IMR-90 (cell line): ENCODE measurements at regions not wholly inside any gene's neighbourhood (a gene's known extent, or its start where the extent isn't known, plus 50 kb on each side); places are given as distances from the start of the nearest gene placed in this dataset.

Experiments
- ATAC-seq: fragments of 200-7000 bp; cut with Tn5 transposase; 2 replicates; pipeline ENCODE4 v1.9.1; 2020; ENCODE audit warnings: low read depth, mild to moderate bottlenecking, moderate library complexity
- BruUV-seq: library from RNA; stranded (reverse); fragments of 400-500 nt; replicated peaks from 2 replicates; lab custom pipeline; 2021; lab: Mats Ljungman, UMichigan
- CTCF ChIA-PET: fragments of 300-600 bp; formaldehyde crosslinking; extraction: SDS; loops from one replicate; lab custom pipeline; 2021; ENCODE audit warnings: antibody characterized with exemption; lab: Yijun Ruan, JAX
- POLR2A ChIA-PET: fragments of 300-600 bp; sonication (Branson Sonifier 250); formaldehyde crosslinking; loops from one replicate; lab custom pipeline; 2022; ENCODE audit warnings: antibody characterized with exemption; ENCODE audit not compliant: unreplicated experiment; lab: Charles Lee
- DNase-seq: peaks from one replicate; pipeline ENCODE4 v3.0.0; 2013
- H2AFZ ChIP-seq: replicated peaks from 2 replicates; pipeline ENCODE3; 2013; ENCODE audit warnings: low read length, mild to moderate bottlenecking; ENCODE audit not compliant: poor library complexity
- H2AK5ac ChIP-seq: 2 replicates; pipeline ENCODE4 v1.6.1; 2013; ENCODE audit warnings: low read depth, low read length, inconsistent platforms
- H2AK9ac ChIP-seq: replicated peaks from 2 replicates; pipeline ENCODE3; 2013; ENCODE audit warnings: mild to moderate bottlenecking, low read depth, low read length, moderate library complexity; ENCODE audit not compliant: poor library complexity
- H2BK120ac ChIP-seq: 2 replicates; pipeline ENCODE4 v1.6.1; 2013; ENCODE audit warnings: low read depth, low read length, inconsistent platforms
- H2BK15ac ChIP-seq: 3 replicates; pipeline ENCODE4 v1.6.1; 2013; ENCODE audit warnings: low read depth, low read length, inconsistent platforms
- H2BK20ac ChIP-seq: 2 replicates; pipeline ENCODE4 v1.6.1; 2013; ENCODE audit warnings: low read depth, mild to moderate bottlenecking, inconsistent platforms, low read length, moderate library complexity
- H2BK5ac ChIP-seq: 2 replicates; pipeline ENCODE4 v1.6.1; 2013; ENCODE audit warnings: mild to moderate bottlenecking, low read depth, low read length, inconsistent platforms; ENCODE audit not compliant: poor library complexity, severe bottlenecking
- H3K14ac ChIP-seq: replicated peaks from 2 replicates; pipeline ENCODE4 v1.6.1; 2013; ENCODE audit warnings: low read depth, low read length, inconsistent platforms
- H3K18ac ChIP-seq: 2 replicates; pipeline ENCODE4 v1.6.1; 2013; ENCODE audit warnings: low read depth, low read length, control low read depth
- H3K23ac ChIP-seq: 2 replicates; pipeline ENCODE4 v1.6.1; 2013; ENCODE audit warnings: low read depth, low read length, inconsistent platforms
- H3K27ac ChIP-seq: 2 replicates; pipeline ENCODE4 v1.5.1; 2013; ENCODE audit warnings: mild to moderate bottlenecking, control low read depth, low read length; ENCODE audit not compliant: insufficient read depth
- H3K27me3 ChIP-seq: 2 replicates; pipeline ENCODE4 v1.6.1; 2013; ENCODE audit warnings: low read length; ENCODE audit not compliant: control insufficient read depth, insufficient read depth
- H3K36me3 ChIP-seq: 2 replicates; pipeline ENCODE4 v1.6.1; 2013; ENCODE audit warnings: low read length, mixed read lengths; ENCODE audit not compliant: control insufficient read depth, insufficient read depth
- H3K4ac ChIP-seq: 2 replicates; pipeline ENCODE4 v1.6.1; 2013; ENCODE audit warnings: low read depth, low read length, inconsistent platforms
- H3K4me1 ChIP-seq: 2 replicates; pipeline ENCODE4 v1.6.1; 2013; ENCODE audit warnings: low read length, mixed read lengths; ENCODE audit not compliant: control insufficient read depth, insufficient read depth
- H3K4me2 ChIP-seq: 2 replicates; pipeline ENCODE4 v1.6.1; 2013; ENCODE audit warnings: low read depth, mild to moderate bottlenecking, control low read depth, low read length, moderate library complexity
- H3K4me3 ChIP-seq: 2 replicates; pipeline ENCODE4 v1.5.1; 2013; ENCODE audit warnings: low read depth, mild to moderate bottlenecking, control low read depth, low read length, moderate library complexity; ENCODE audit not compliant: insufficient read depth
- H3K56ac ChIP-seq: 2 replicates; pipeline ENCODE4 v1.6.1; 2013; ENCODE audit warnings: low read length, inconsistent platforms; ENCODE audit not compliant: insufficient read depth; ENCODE audit errors: extremely low read depth
- H3K79me1 ChIP-seq, 2 experiments: 2 replicates each; pipeline ENCODE4 v1.6.1; 2013; ENCODE audit warnings: low read length in 2 of 2, inconsistent platforms in 1 of 2, low read depth in 1 of 2
- H3K9ac ChIP-seq: 2 replicates; pipeline ENCODE4 v1.6.1; 2013; ENCODE audit warnings: low read depth, low read length, control low read depth
- H3K9me1 ChIP-seq: 2 replicates; pipeline ENCODE4 v1.6.1; 2013; ENCODE audit warnings: low read length, inconsistent platforms; ENCODE audit not compliant: insufficient read depth
- H3K9me3 ChIP-seq: 2 replicates; pipeline ENCODE4 v1.6.1; 2013; ENCODE audit warnings: low read length; ENCODE audit not compliant: control insufficient read depth, insufficient read depth
- H4K20me1 ChIP-seq: 2 replicates; pipeline ENCODE4 v1.6.1; 2013; ENCODE audit warnings: low read length, inconsistent platforms; ENCODE audit not compliant: insufficient read depth
- H4K5ac ChIP-seq: 2 replicates; pipeline ENCODE4 v1.6.1; 2013; ENCODE audit warnings: mild to moderate bottlenecking, low read depth, low read length, control low read depth
- H4K8ac ChIP-seq, 2 experiments: 2 replicates each; pipeline ENCODE4 v1.6.1; 2013; ENCODE audit warnings: low read depth in 2 of 2, low read length in 2 of 2, control low read depth in 1 of 2, inconsistent platforms in 1 of 2
- H4K91ac ChIP-seq: 2 replicates; pipeline ENCODE4 v1.6.1; 2013; ENCODE audit warnings: low read depth, low read length, inconsistent platforms; ENCODE audit not compliant: insufficient read depth
- BHLHE40 ChIP-seq: fragments of 150-350 bp; IDR thresholded peaks from 2 replicates; pipeline ENCODE4 v1.6.1; 2016; ENCODE audit warnings: mild to moderate bottlenecking, low read depth, low read length
- CEBPB ChIP-seq: IDR thresholded peaks from 2 replicates; pipeline ENCODE4 v1.6.1; 2012; ENCODE audit warnings: low read depth, low read length, improper control_type of control experiment
- CHD1 ChIP-seq: IDR thresholded peaks from 2 replicates; pipeline ENCODE4 v1.6.1; 2012; ENCODE audit warnings: low read depth, low read length, improper control_type of control experiment
- CTCF ChIP-seq: conservative IDR thresholded peaks from 2 replicates; pipeline ENCODE4 v1.5.1; 2012; ENCODE audit warnings: mild to moderate bottlenecking, low read depth, low read length, improper control_type of control experiment
- ELK1 ChIP-seq: fragments of 150-350 bp; IDR thresholded peaks from 2 replicates; pipeline ENCODE4 v1.6.1; 2016; ENCODE audit warnings: low read depth, mild to moderate bottlenecking, low read length, moderate library complexity, borderline replicate concordance
- FOS ChIP-seq: fragments of 150-350 bp; IDR thresholded peaks from 2 replicates; pipeline ENCODE4 v1.6.1; 2016; ENCODE audit warnings: low read depth, low read length
- MAFK ChIP-seq: IDR thresholded peaks from 2 replicates; pipeline ENCODE4 v1.6.1; 2012; ENCODE audit warnings: low read depth, low read length, improper control_type of control experiment
- MAZ ChIP-seq: IDR thresholded peaks from 2 replicates; pipeline ENCODE4 v1.6.1; 2012; ENCODE audit warnings: low read depth, mild to moderate bottlenecking, low read length, improper control_type of control experiment, moderate library complexity, borderline replicate concordance
- NFE2L2 ChIP-seq: fragments of 150-350 bp; IDR thresholded peaks from 2 replicates; pipeline ENCODE4 v1.6.1; 2016; ENCODE audit warnings: low read depth, mild to moderate bottlenecking, low read length
- POLR2A ChIP-seq: IDR thresholded peaks from 2 replicates; pipeline ENCODE4 v1.6.1; 2012; ENCODE audit warnings: mild to moderate bottlenecking, low read depth, low read length
- RAD21 ChIP-seq: IDR thresholded peaks from 2 replicates; pipeline ENCODE4 v1.6.1; 2012; ENCODE audit warnings: low read length, improper control_type of control experiment
- RCOR1 ChIP-seq: IDR thresholded peaks from 2 replicates; pipeline ENCODE4 v1.6.1; 2012; ENCODE audit warnings: mild to moderate bottlenecking, low read length, improper control_type of control experiment; ENCODE audit not compliant: insufficient replicate concordance
- RFX5 ChIP-seq: IDR thresholded peaks from 2 replicates; pipeline ENCODE4 v1.8.0; 2012; ENCODE audit warnings: low read depth, mild to moderate bottlenecking, low read length, moderate library complexity
- SMC3 ChIP-seq: fragments of 150-350 bp; IDR thresholded peaks from 2 replicates; pipeline ENCODE4 v1.6.1; 2016; ENCODE audit warnings: low read depth, mild to moderate bottlenecking, antibody characterized with exemption, low read length, moderate library complexity
- USF2 ChIP-seq: fragments of 150-350 bp; IDR thresholded peaks from 2 replicates; pipeline ENCODE4 v1.6.1; 2017; ENCODE audit warnings: mild to moderate bottlenecking, antibody characterized with exemption, low read length, low read depth
- WGBS, 2 experiments: methylation state at CpG; one replicate each; pipeline versions ENCODE4 v1.1.5 to v1.1.7; 2013; ENCODE audit warnings: missing lambda C conversion rate in 2 of 2; ENCODE audit not compliant: insufficient read length in 1 of 2; ENCODE audit errors: extremely low coverage in 2 of 2; 5-methylcytosine and 5-hydroxymethylcytosine counted together
- dilution Hi-C: fragments of 300-500 bp; cut with HindIII; formaldehyde crosslinking; loops from one replicate; pipeline ENCODE4 v1.14.3; 2018; ENCODE audit warnings: low sequenced_read_pairs; ENCODE audit not compliant: unreplicated experiment
- in situ Hi-C: fragments of 300-500 bp; cut with MboI; formaldehyde crosslinking; loops from 3 replicates; pipeline ENCODE4 v1.14.3; 2019; ENCODE audit warnings: low sequenced_read_pairs, inconsistent platforms, mixed read lengths
- intact Hi-C: fragments of 100-400 bp; cut with micrococcal nuclease; formaldehyde crosslinking; loops from 2 replicates; pipeline ENCODE4 v1.10.0; 2022

- H3K27me3 ChIP-seq = no peaks in the 10 kb centered on the region
- no peak overlapping the region for H3K4me3 ChIP-seq
- no peaks in the 10 kb centered on the region for H3K79me1 ChIP-seq
- no peak overlapping the region for H3K14ac ChIP-seq
- no peak overlapping the region for H4K91ac ChIP-seq
- H2BK15ac ChIP-seq = no peak overlapping the region
- dilution Hi-C loops (no loop called here), in situ Hi-C loops (no loop called here), intact Hi-C loops (no loop called here)
- POLR2A ChIA-PET = no interaction called here
- no peak overlapping the region for H4K8ac ChIP-seq
- H3K4ac ChIP-seq = no peak overlapping the region
- no peak overlapping the region for H2AFZ ChIP-seq
- H2BK5ac ChIP-seq = no peak overlapping the region
- H3K9me3 ChIP-seq = no peaks in the 10 kb centered on the region
- H3K36me3 ChIP-seq = no peaks in the 10 kb centered on the region
- no CpG with 5 or more reads among the region's 2 CpGs for WGBS, 2 experiments
- H3K23ac ChIP-seq = no peak overlapping the region
- H2AK9ac ChIP-seq = no peak overlapping the region
- H3K4me1 ChIP-seq = no peaks in the 10 kb centered on the region
- DNase-seq (no peak), ATAC-seq (no peak)
- no TSS peak for BruUV-seq
- no peaks in the 10 kb centered on the region for H4K20me1 ChIP-seq
- no peak overlapping the region for H4K5ac ChIP-seq
- H2BK120ac ChIP-seq = no peak overlapping the region
- H3K9ac ChIP-seq = no peak overlapping the region
- TF ChIP-seq CHD1 = no peak
- no peak for TF ChIP-seq BHLHE40
- TF ChIP-seq RCOR1 = no peak
- TF ChIP-seq CEBPB = no peak
- TF ChIP-seq CTCF = no peak
- no peak for TF ChIP-seq USF2
- TF ChIP-seq MAZ = no peak
- TF ChIP-seq MAFK = no peak
- TF ChIP-seq NFE2L2 = no peak
- TF ChIP-seq SMC3 = no peak
- TF ChIP-seq RAD21 = no peak
- TF ChIP-seq POLR2A = no peak
- TF ChIP-seq RFX5 = no peak
- TF ChIP-seq FOS = no peak
- no peak for TF ChIP-seq ELK1
- H3K18ac ChIP-seq = no peak overlapping the region
- H2AK5ac ChIP-seq = no peak overlapping the region
- no peak overlapping the region for H3K27ac ChIP-seq
- H3K4me2 ChIP-seq = no peak overlapping the region
- no peak overlapping the region for H3K56ac ChIP-seq
- CTCF ChIA-PET = no interaction called here
- no peaks in the 10 kb centered on the region for H3K9me1 ChIP-seq
- no peak overlapping the region for H2BK20ac ChIP-seq
Observed at GRCh38 chr9:87443006-87443405, 54.7 kb upstream of the DAPK1 start.
